Parathyroid adenoma (tissue), 2 donors: ENCODE measurements at regions not wholly inside any gene's neighbourhood (a gene's known extent, or its start where the extent isn't known, plus 50 kb on each side); places are given as distances from the start of the nearest gene placed in this dataset.

Source experiments
- H2AFZ ChIP-seq: fragments of 300-600 bp; sonication (generic); one replicate; pipeline ENCODE4 v1.7.0; 2017; ENCODE audit warnings: antibody characterized with exemption, mild to moderate bottlenecking
- H3K27ac ChIP-seq: fragments of 300-600 bp; sonication (generic); one replicate; pipeline ENCODE4 v1.7.0; 2017
- H3K27me3 ChIP-seq: fragments of 300-600 bp; sonication (generic); one replicate; pipeline ENCODE4 v1.7.0; 2017; ENCODE audit warnings: low read length; ENCODE audit not compliant: control insufficient read depth, insufficient read depth
- H3K36me3 ChIP-seq: fragments of 300-600 bp; sonication (generic); one replicate; pipeline ENCODE4 v1.7.0; 2017; ENCODE audit warnings: low read length; ENCODE audit not compliant: control insufficient read depth, insufficient read depth
- H3K4me1 ChIP-seq: fragments of 300-600 bp; sonication (generic); one replicate; pipeline ENCODE4 v1.7.0; 2017; ENCODE audit warnings: control low read depth
- H3K4me2 ChIP-seq: fragments of 300-600 bp; sonication (generic); one replicate; pipeline ENCODE4 v1.7.0; 2017; ENCODE audit warnings: low read length
- H3K4me3 ChIP-seq: fragments of 300-600 bp; sonication (generic); one replicate; pipeline ENCODE4 v1.7.0; 2017; ENCODE audit warnings: low read depth, low read length
- H3K79me2 ChIP-seq: fragments of 300-600 bp; sonication (generic); one replicate; pipeline ENCODE4 v1.7.0; 2017; ENCODE audit warnings: control low read depth
- H3K9ac ChIP-seq: fragments of 300-600 bp; sonication (generic); one replicate; pipeline ENCODE4 v1.7.0; 2017; ENCODE audit warnings: mild to moderate bottlenecking
- H3K9me3 ChIP-seq: fragments of 300-600 bp; sonication (generic); one replicate; pipeline ENCODE4 v1.7.0; 2017; ENCODE audit warnings: low read length; ENCODE audit not compliant: control insufficient read depth
- CTCF ChIP-seq: fragments of 300-600 bp; sonication (generic); IDR thresholded peaks from one replicate; pipeline ENCODE4 v1.7.0; 2017; ENCODE audit warnings: antibody characterized with exemption, mild to moderate bottlenecking
- donor health status: primary hyperparathyroidism.

- Histone ChIP-seq H3K27me3 (no peaks in the 10 kb centered on the region), H2AFZ (no peak overlapping the region), H3K4me3 (no peak overlapping the region), H3K4me1 (no peaks in the 10 kb centered on the region), H3K9ac (no peak overlapping the region), H3K36me3 (no peaks in the 10 kb centered on the region), H3K9me3 (no peaks in the 10 kb centered on the region), H3K4me2 (no peak overlapping the region), H3K27ac (no peak overlapping the region), H3K79me2 (no peaks in the 10 kb centered on the region)
- TF ChIP-seq CTCF = no peak
Observed at GRCh38 chr15:24748812-24749439, 73.4 kb downstream of the NPAP1 start.

GRCh38 chr15:24752354-24752753 is 76.8 kb downstream of the NPAP1 start:
- Histone ChIP-seq H3K9ac (no peak overlapping the region), H3K4me3 (no peak overlapping the region), H3K36me3 (no peaks in the 10 kb centered on the region), H3K27me3 (no peaks in the 10 kb centered on the region), H3K4me1 (no peaks in the 10 kb centered on the region), H3K79me2 (no peaks in the 10 kb centered on the region), H2AFZ (no peak overlapping the region), H3K4me2 (no peak overlapping the region), H3K27ac (no peak overlapping the region), H3K9me3 (no peaks in the 10 kb centered on the region)
- no peak for TF ChIP-seq CTCF

- no peak overlapping the region for H3K4me3 ChIP-seq
- no peaks in the 10 kb centered on the region for H3K27me3 ChIP-seq
- H2AFZ ChIP-seq = no peak overlapping the region
- no peaks in the 10 kb centered on the region for H3K4me1 ChIP-seq
- TF ChIP-seq CTCF = no peak
- H3K79me2 ChIP-seq = no peaks in the 10 kb centered on the region
- H3K9ac ChIP-seq = no peak overlapping the region
- no peaks in the 10 kb centered on the region for H3K36me3 ChIP-seq
- no peak overlapping the region for H3K27ac ChIP-seq
- H3K9me3 ChIP-seq = no peaks in the 10 kb centered on the region
- no peak overlapping the region for H3K4me2 ChIP-seq
Observed at GRCh38 chr15:24756101-24756500, 80.5 kb downstream of the NPAP1 start.

GRCh38 chr15:24760066-24760465 is 84.5 kb downstream of the NPAP1 start:
- no peak for TF ChIP-seq CTCF
- H3K4me3 ChIP-seq = no peak overlapping the region
- no peaks in the 10 kb centered on the region for H3K27me3 ChIP-seq
- H3K9ac ChIP-seq = no peak overlapping the region
- H2AFZ ChIP-seq = no peak overlapping the region
- H3K9me3 ChIP-seq = no peaks in the 10 kb centered on the region
- no peaks in the 10 kb centered on the region for H3K4me1 ChIP-seq
- no peak overlapping the region for H3K27ac ChIP-seq
- no peaks in the 10 kb centered on the region for H3K36me3 ChIP-seq
- no peak overlapping the region for H3K4me2 ChIP-seq
- H3K79me2 ChIP-seq = no peaks in the 10 kb centered on the region

GRCh38 chr15:24761704-24762302 is 86.2 kb downstream of the NPAP1 start:
- H2AFZ ChIP-seq = no peak overlapping the region
- H3K9me3 ChIP-seq = no peaks in the 10 kb centered on the region
- no peak overlapping the region for H3K27ac ChIP-seq
- no peak overlapping the region for H3K9ac ChIP-seq
- no peaks in the 10 kb centered on the region for H3K79me2 ChIP-seq
- no peak overlapping the region for H3K4me2 ChIP-seq
- H3K4me1 ChIP-seq = no peaks in the 10 kb centered on the region
- no peaks in the 10 kb centered on the region for H3K27me3 ChIP-seq
- H3K4me3 ChIP-seq = no peak overlapping the region
- TF ChIP-seq CTCF = no peak
- no peaks in the 10 kb centered on the region for H3K36me3 ChIP-seq
